GM10248 (cell line): ENCODE measurements at regions not wholly inside any gene's neighbourhood (a gene's known extent, or its start where the extent isn't known, plus 50 kb on each side); places are given as distances from the start of the nearest gene placed in this dataset.
"Not testable (repeated sequence)": the region's sequence is repeated elsewhere in the genome, so short reads cannot be mapped to it uniquely, and the experiment has no call there.

Source experiments
- CTCF ChIA-PET: fragments of 300-600 bp; sonication (Branson Sonifier 250); formaldehyde crosslinking; extraction: SDS; loops from one replicate; lab custom pipeline; 2021; ENCODE audit warnings: antibody characterized with exemption; lab: Yijun Ruan, JAX
- POLR2A ChIA-PET: fragments of 350-650 bp; sonication (Branson Sonifier 250); formaldehyde crosslinking; extraction: SDS; loops from one replicate; lab custom pipeline; 2020; ENCODE audit warnings: antibody characterized with exemption; lab: Yijun Ruan, JAX
- DNase-seq: peaks from one replicate; pipeline ENCODE4 v3.0.0; 2012; ENCODE audit errors: extremely low spot score
- TF ChIP-seq, protein P1 (sequence below): IDR thresholded peaks from 2 replicates; pipeline ENCODE4 v1.5.1; 2012; ENCODE audit warnings: mild to moderate bottlenecking, low read depth; ENCODE audit errors: extremely low read depth, missing control alignments, control extremely low read depth

DNA sequence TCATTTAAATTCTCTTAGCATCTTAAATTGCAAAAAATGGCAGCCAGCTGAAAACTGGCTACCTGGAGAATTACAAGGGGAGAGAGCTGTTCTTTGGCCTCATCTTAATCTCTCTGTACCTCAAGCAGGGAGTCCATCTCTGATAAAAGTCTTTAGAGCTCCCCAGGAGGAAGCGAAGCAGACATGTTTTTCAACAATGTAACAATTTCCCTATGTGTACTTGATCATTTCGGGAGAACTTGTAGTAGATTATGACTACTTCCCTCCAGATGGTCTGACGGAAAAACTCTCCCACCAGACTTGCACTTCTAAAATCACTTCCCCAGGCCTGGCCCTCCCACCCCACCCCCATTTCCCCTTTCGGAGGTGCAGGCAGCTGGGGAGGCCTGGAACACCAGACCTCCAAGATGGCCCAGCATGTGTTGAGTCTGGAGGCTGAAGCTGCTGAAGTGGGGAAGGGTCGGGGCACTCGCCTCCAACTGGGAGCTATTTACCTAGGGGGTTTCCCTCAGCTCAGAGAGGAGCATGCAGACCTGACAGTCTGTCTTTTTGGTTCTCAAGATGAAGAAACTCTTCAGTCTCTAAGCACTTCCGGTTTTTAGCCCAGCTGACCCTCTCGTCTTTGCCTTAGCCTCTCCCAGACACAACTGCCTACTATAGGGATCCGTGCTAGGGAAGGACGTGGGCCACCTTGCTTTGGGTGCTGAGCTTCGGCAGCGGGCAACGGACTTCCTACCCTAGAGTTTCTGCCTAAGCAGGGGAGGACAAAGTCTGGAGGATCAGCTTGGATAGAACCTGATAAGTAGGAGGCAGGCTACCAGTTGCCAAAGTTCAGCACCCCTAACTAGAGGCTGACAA lies 164.0 kb upstream of the TBL1XR1 start:
- TF ChIP-seq, protein P1, sequence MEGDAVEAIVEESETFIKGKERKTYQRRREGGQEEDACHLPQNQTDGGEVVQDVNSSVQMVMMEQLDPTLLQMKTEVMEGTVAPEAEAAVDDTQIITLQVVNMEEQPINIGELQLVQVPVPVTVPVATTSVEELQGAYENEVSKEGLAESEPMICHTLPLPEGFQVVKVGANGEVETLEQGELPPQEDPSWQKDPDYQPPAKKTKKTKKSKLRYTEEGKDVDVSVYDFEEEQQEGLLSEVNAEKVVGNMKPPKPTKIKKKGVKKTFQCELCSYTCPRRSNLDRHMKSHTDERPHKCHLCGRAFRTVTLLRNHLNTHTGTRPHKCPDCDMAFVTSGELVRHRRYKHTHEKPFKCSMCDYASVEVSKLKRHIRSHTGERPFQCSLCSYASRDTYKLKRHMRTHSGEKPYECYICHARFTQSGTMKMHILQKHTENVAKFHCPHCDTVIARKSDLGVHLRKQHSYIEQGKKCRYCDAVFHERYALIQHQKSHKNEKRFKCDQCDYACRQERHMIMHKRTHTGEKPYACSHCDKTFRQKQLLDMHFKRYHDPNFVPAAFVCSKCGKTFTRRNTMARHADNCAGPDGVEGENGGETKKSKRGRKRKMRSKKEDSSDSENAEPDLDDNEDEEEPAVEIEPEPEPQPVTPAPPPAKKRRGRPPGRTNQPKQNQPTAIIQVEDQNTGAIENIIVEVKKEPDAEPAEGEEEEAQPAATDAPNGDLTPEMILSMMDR = no peak
- POLR2A ChIA-PET = interaction anchor here (0.8 kb wide), 1 partner anchor 165 kb away, joined by 3 read pairs; no protein-coding TSS in a partner anchor
- DNase-seq = peak; percentile 31

DNA sequence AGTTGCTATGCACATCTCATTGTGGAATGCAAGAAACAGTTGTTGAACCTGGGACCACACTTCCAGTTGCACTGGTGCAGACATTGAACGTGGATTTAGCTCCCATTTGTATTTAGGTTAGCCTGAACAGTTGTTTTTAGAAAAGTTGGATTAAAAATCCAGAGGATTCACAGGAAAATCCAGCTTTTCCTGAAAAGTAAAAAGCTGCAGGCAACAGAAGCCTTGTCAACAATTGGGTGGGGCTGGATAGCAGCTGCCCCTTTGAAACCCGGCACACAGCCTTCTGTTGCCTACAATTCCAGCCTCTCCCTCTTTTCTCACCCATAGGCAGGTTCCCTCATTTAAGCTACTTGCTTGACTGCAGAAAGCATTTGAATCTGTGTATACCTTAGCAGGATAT lies 165.3 kb upstream of the TBL1XR1 start:
- no peak for DNase-seq
- CTCF ChIA-PET = interaction anchor here (0.9 to 1.5 kb wide), 3 partner anchors 9 to 311 kb away, joined by 3 to 5 read pairs (median 4); no protein-coding TSS in a partner anchor
- POLR2A ChIA-PET = interaction anchor here (0.6 kb wide), 1 partner anchor 82 kb away, joined by 3 read pairs; no protein-coding TSS in a partner anchor
- TF ChIP-seq, protein P1 = no peak

More for the DNA sequence above, 164.0 kb upstream of the TBL1XR1 start:
- CTCF ChIA-PET = interaction anchor here (1.0 to 1.6 kb wide), 4 partner anchors 9 to 36 kb away, joined by 3 to 5 read pairs (median 3); no protein-coding TSS in a partner anchor

DNA sequence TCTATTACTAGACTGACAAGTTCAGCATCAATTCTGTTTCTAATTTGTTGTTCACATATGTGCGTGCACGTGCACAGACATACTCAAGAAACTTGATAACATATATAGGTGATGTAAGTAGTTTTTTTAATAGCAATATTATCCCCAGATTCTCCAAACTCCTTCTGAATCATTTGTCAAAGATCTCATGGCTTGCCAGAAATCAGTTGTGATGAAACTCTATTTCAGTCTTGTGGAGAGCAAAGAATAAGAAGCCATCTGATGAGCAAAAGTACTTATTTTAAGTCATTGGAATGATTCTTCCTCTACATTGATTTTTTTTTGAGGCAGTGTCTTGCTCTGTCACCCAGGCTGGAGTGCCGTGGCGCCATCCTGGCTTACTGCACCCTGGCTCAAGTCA lies 167.0 kb upstream of the TBL1XR1 start:
- TF ChIP-seq, protein P1 = no peak
- ChIA-PET CTCF (interaction anchor here (1.1 to 1.4 kb wide), 3 partner anchors 11 to 313 kb away, joined by 3 to 4 read pairs (median 3); no protein-coding TSS in a partner anchor), POLR2A (no interaction called here)
- DNase-seq = no peak

DNA sequence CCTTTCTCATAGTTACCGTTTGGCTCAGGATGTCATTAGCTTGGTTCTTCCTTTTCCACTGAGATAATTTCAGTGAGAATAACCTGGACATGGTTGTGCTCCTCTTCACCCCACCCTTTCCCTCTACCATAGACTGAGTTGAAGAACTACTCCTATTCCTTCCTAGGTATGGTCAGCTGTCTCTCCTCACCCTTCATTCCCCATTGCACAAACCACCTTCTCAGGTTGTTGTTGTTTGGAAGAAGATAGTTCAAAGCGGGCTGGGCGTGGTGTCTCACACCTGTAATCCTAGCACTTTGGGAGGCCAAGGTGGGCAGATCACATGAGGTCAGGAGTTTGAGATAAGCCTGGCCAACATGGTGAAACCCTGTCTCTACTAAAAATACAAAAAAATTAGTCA lies 168.0 kb upstream of the TBL1XR1 start:
- POLR2A ChIA-PET, DNase-seq: not testable (repeated sequence)
- CTCF ChIA-PET = interaction anchor here (0.8 to 1.1 kb wide), 3 partner anchors 9 to 14 kb away, joined by 3 to 4 read pairs (median 3); no protein-coding TSS in a partner anchor

DNA sequence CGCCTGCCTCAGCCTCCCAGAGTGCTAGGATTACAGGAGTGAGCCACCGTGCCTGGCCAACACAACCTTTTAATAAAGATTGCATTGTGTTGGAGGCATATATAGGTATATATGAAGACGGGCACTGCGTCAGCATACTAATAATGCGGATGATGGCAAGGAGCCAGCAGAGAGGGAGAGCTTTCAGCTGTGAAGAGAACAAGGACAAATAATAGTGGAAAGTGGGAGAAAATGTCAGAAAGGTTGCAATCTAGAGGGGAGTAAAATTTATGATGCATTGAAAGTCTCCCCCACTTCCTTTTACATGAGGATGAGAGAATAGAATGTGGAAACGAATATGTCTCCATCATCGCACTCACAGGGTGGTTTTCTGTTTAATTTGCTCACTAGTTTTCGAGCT lies 170.5 kb upstream of the TBL1XR1 start:
- CTCF ChIA-PET = interaction anchor here (1.0 kb wide), 1 partner anchor 42 kb away, joined by 3 read pairs; no protein-coding TSS in a partner anchor
- POLR2A ChIA-PET = no interaction called here
- DNase-seq = no peak
- TF ChIP-seq, protein P1 = no peak

DNA sequence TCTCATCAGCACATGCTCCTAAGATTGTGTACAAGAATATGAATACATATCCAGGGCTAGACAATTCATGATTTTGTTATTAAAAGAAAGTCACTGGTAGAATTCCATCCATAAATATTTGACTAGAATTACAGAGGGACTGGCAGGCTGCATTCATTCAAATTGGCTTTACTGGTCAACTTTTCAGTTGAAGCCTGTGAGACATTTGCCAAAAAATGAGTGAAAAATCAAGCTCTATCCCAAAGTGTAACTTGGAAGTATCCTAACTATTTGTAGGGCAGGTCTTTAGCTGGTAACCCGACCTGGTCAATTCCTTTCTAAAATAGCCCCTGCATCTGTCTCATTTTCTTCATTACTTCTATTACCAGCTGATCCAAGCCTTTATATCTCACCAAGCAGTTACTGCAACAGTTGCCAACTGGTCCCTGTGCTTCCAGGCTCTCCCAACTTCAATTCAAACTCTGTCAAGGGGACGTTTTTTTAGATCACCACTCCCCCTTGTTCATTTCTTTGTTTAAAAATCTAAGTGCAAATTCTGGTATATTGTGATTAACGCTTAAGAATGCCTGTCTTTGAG lies 173.1 kb upstream of the TBL1XR1 start:
- POLR2A ChIA-PET = no interaction called here
- CTCF ChIA-PET = interaction anchor here (0.9 to 1.1 kb wide), 2 partner anchors 9 kb away, joined by 3 to 4 read pairs; no protein-coding TSS in a partner anchor
- no peak for DNase-seq
- TF ChIP-seq, protein P1 = no peak
